GM12873 (cell line): ENCODE measurements at regions not wholly inside any gene's neighbourhood (a gene's known extent, or its start where the extent isn't known, plus 50 kb on each side); places are given as distances from the start of the nearest gene placed in this dataset.

Experiments
- CTCF ChIP-seq: IDR thresholded peaks from 2 replicates; pipeline ENCODE4 v1.5.1; 2012; ENCODE audit warnings: low read depth, mild to moderate bottlenecking, moderate library complexity, low read length, control low read depth; ENCODE audit not compliant: insufficient read depth; ENCODE audit errors: missing control alignments

GRCh38 chr13:31587698-31588266, 151.5 kb upstream of the RXFP2 start:
- no peak for TF ChIP-seq CTCF

- no peak for TF ChIP-seq CTCF
These were observed 151.0 kb upstream of the RXFP2 start for GRCh38 chr13:31588316-31588715.

GRCh38 chr13:31588893-31589292, 150.4 kb upstream of the RXFP2 start:
- TF ChIP-seq CTCF = no peak

- no peak for TF ChIP-seq CTCF
These were observed 147.6 kb upstream of the RXFP2 start for GRCh38 chr13:31591642-31592233.

GRCh38 chr13:31594056-31594455, 145.3 kb upstream of the RXFP2 start:
- TF ChIP-seq CTCF = no peak

- TF ChIP-seq CTCF = no peak
These were observed 143.8 kb upstream of the RXFP2 start for GRCh38 chr13:31595563-31595962.

- no peak for TF ChIP-seq CTCF
These were observed 140.3 kb upstream of the RXFP2 start for GRCh38 chr13:31598990-31599389.
